Prostate gland (tissue), 2 donors: ENCODE measurements at regions not wholly inside any gene's neighbourhood (a gene's known extent, or its start where the extent isn't known, plus 50 kb on each side); places are given as distances from the start of the nearest gene placed in this dataset.

ENCODE experiments used
- DNase-seq: peaks from one replicate; pipeline ENCODE4 v3.0.0-alpha.2; 2019; ENCODE audit warnings: low spot score
- H3K27ac ChIP-seq, 2 donors: fragments of 200-600 bp; sonication (generic); 2 replicates each; pipeline ENCODE4 v1.5.1; 2017 to 2019
- H3K27me3 ChIP-seq: fragments of 200-600 bp; sonication (generic); replicated peaks from 2 replicates; pipeline ENCODE4 v1.5.1; 2019; ENCODE audit not compliant: insufficient read depth
- H3K36me3 ChIP-seq, 2 donors: fragments of 200-600 bp; sonication (generic); 1 replicate in 1 of 2; 2 replicates in 1 of 2; pipeline versions ENCODE4 v1.5.1 to v1.8.1; 2017 to 2019
- H3K4me1 ChIP-seq: fragments of 200-600 bp; sonication (generic); replicated peaks from 2 replicates; pipeline ENCODE4 v1.5.1; 2019
- H3K4me3 ChIP-seq, 2 donors: fragments of 200-600 bp; sonication (generic); 2 replicates each; pipeline ENCODE4 v1.5.1; 2017 to 2019
- H3K9me3 ChIP-seq: fragments of 200-600 bp; sonication (generic); 2 replicates; pipeline ENCODE4 v1.5.1; 2017
- CTCF ChIP-seq, 4 experiments: fragments of 200-600 bp in 2 of 4; fragments of 450-650 bp in 2 of 4; sonication (generic) in 2 of 4; IDR thresholded peaks; 1 replicate in 3 of 4; 2 replicates in 1 of 4; pipeline ENCODE4 v1.5.1; 2016 to 2019; ENCODE audit warnings: antibody characterized with exemption in 4 of 4, mild to moderate bottlenecking in 2 of 4, moderate library complexity in 2 of 4
- POLR2A ChIP-seq: fragments of 450-650 bp; IDR thresholded peaks from one replicate; pipeline ENCODE4 v1.6.1; 2016; ENCODE audit warnings: antibody characterized with exemption, mild to moderate bottlenecking
- POLR2AphosphoS5 ChIP-seq: sonication (generic); formaldehyde crosslinking; IDR thresholded peaks from one replicate; pipeline ENCODE4 v1.6.1; 2017; ENCODE audit warnings: antibody characterized with exemption
- WGBS: methylation state at CpG from one replicate; pipeline ENCODE4 v1.1.5; 2018; 5-methylcytosine and 5-hydroxymethylcytosine counted together
- intact Hi-C: fragments of 100-400 bp; cut with DNase I; formaldehyde crosslinking; loops from one replicate; pipeline ENCODE4 v1.14.2; 2022

GRCh38 chr6:27761391-27761790, 150.8 kb downstream of the OR2B2 start:
- H3K27me3 ChIP-seq, result no peaks in the 10 kb centered on the region
- intact Hi-C loops, result no loop called here

GRCh38 chr6:27760464-27760863, 151.7 kb downstream of the OR2B2 start:
- intact Hi-C loops, result no loop called here
- Histone ChIP-seq H3K27ac (no peak overlapping the region), H3K4me1 (no peaks in the 10 kb centered on the region), H3K9me3 (no peaks in the 10 kb centered on the region), H3K27me3 (no peaks in the 10 kb centered on the region), H3K36me3 (no peaks in the 10 kb centered on the region), H3K4me3 (no peak overlapping the region)
- 61% methylated on average over 2 of the region's 2 CpGs for WGBS
- no peak for DNase-seq
- TF ChIP-seq CTCF (IDR thresholded peaks at IDR 0.05), result no peak
- TF ChIP-seq POLR2A, result no peak
- TF ChIP-seq POLR2AphosphoS5, result no peak

More at GRCh38 chr6:27761391-27761790, 150.8 kb downstream of the OR2B2 start:
- no peak overlapping the region for H3K4me3 ChIP-seq
- WGBS, result 70% methylated on average over 7 of the region's 7 CpGs
- no peak for DNase-seq
- H3K4me1 ChIP-seq, result no peaks in the 10 kb centered on the region
- TF ChIP-seq POLR2A (no peak), POLR2AphosphoS5 (no peak), CTCF (IDR thresholded peaks at IDR 0.05) (no peak)
- H3K36me3 ChIP-seq, result no peaks in the 10 kb centered on the region
- no peak overlapping the region for H3K27ac ChIP-seq
- H3K9me3 ChIP-seq, result no peaks in the 10 kb centered on the region

GRCh38 chr6:27759930-27760329, 152.3 kb downstream of the OR2B2 start:
- intact Hi-C loops, result no loop called here

GRCh38 chr6:27758491-27758890, 153.7 kb downstream of the OR2B2 start:
- intact Hi-C loops, result no loop called here
- DNase-seq, result no peak
- no peaks in the 10 kb centered on the region for H3K9me3 ChIP-seq
- no peaks in the 10 kb centered on the region for H3K4me1 ChIP-seq
- no peaks in the 10 kb centered on the region for H3K36me3 ChIP-seq
- H3K4me3 ChIP-seq, result no peak overlapping the region
- no peak for TF ChIP-seq CTCF (IDR thresholded peaks at IDR 0.05)
- TF ChIP-seq POLR2A, result no peak
- TF ChIP-seq POLR2AphosphoS5, result no peak
- no peaks in the 10 kb centered on the region for H3K27me3 ChIP-seq
- WGBS, result 78% methylated on average over 10 of the region's 10 CpGs
- no peak overlapping the region for H3K27ac ChIP-seq

More at GRCh38 chr6:27759930-27760329, 152.3 kb downstream of the OR2B2 start:
- Histone ChIP-seq H3K4me3 (no peak overlapping the region), H3K27ac (no peak overlapping the region), H3K27me3 (no peaks in the 10 kb centered on the region), H3K9me3 (no peaks in the 10 kb centered on the region), H3K4me1 (no peaks in the 10 kb centered on the region), H3K36me3 (no peaks in the 10 kb centered on the region)
- DNase-seq, result no peak
- 88% methylated on average over 1 of the region's 1 CpG for WGBS
- TF ChIP-seq POLR2A (no peak), POLR2AphosphoS5 (no peak), CTCF (IDR thresholded peaks at IDR 0.05) (no peak)

GRCh38 chr6:27757307-27757706, 154.9 kb downstream of the OR2B2 start:
- peak overlapping the region in 1 of 2 donors; percentile 51 for H3K27ac ChIP-seq
- no peaks in the 10 kb centered on the region for H3K9me3 ChIP-seq
- WGBS, result 10% methylated on average over 29 of the region's 30 CpGs
- TF ChIP-seq CTCF (IDR thresholded peaks at IDR 0.05), result peak in 1 of 4 experiments; percentile 19
- no peak for TF ChIP-seq POLR2AphosphoS5
- no peaks in the 10 kb centered on the region for H3K27me3 ChIP-seq
- DNase-seq, result peak; percentile 30
- no peaks in the 10 kb centered on the region for H3K36me3 ChIP-seq
- H3K4me3 ChIP-seq, result peak overlapping the region; percentile 30 to 37
- no peaks in the 10 kb centered on the region for H3K4me1 ChIP-seq
- intact Hi-C loops, result no loop called here
